Neural progenitor cell (in vitro differentiated cells): ENCODE measurements at regions not wholly inside any gene's neighbourhood (a gene's known extent, or its start where the extent isn't known, plus 50 kb on each side); places are given as distances from the start of the nearest gene placed in this dataset.
A peak's percentile ranks its signal among the peaks of the same experiment; 100 is the strongest.

Experiments
- DNase-seq: peaks from one replicate; pipeline ENCODE4 v3.0.0-alpha.2; 2016; ENCODE audit warnings: low spot score
- H2AFZ ChIP-seq: fragments of 200-600 bp; sonication (generic); replicated peaks from 2 replicates; pipeline ENCODE4 v1.6.1; 2016; ENCODE audit warnings: antibody characterized with exemption
- H3F3A ChIP-seq: fragments of 200-600 bp; sonication (generic); 2 replicates; pipeline ENCODE4 v1.6.1; 2016; ENCODE audit warnings: antibody characterized with exemption, low read depth
- H3K27ac ChIP-seq: fragments of 200-600 bp; sonication (generic); 2 replicates; pipeline ENCODE4 v1.5.1; 2016; ENCODE audit warnings: mild to moderate bottlenecking
- H3K27me3 ChIP-seq: fragments of 200-600 bp; sonication (generic); 2 replicates; pipeline ENCODE4 v1.6.1; 2016; ENCODE audit warnings: mild to moderate bottlenecking, moderate library complexity
- H3K36me3 ChIP-seq: fragments of 200-600 bp; sonication (generic); 2 replicates; pipeline ENCODE4 v1.5.1; 2016
- H3K4me1 ChIP-seq: fragments of 200-600 bp; sonication (generic); 2 replicates; pipeline ENCODE4 v1.6.1; 2016; ENCODE audit warnings: mixed run types
- H3K4me2 ChIP-seq: fragments of 200-600 bp; sonication (generic); 2 replicates; pipeline ENCODE4 v1.6.1; 2016
- H3K4me3 ChIP-seq: fragments of 200-600 bp; sonication (generic); 2 replicates; pipeline ENCODE4 v1.5.1; 2016
- H3K79me2 ChIP-seq: fragments of 200-600 bp; sonication (generic); 2 replicates; pipeline ENCODE4 v1.6.1; 2016; ENCODE audit warnings: low read depth
- H3K9ac ChIP-seq: fragments of 200-600 bp; sonication (generic); 2 replicates; pipeline ENCODE4 v1.6.1; 2016
- H3K9me3 ChIP-seq: fragments of 200-600 bp; sonication (generic); 2 replicates; pipeline ENCODE4 v1.5.1; 2016; ENCODE audit warnings: low read depth
- H4K20me1 ChIP-seq: fragments of 200-600 bp; sonication (generic); 2 replicates; pipeline ENCODE4 v1.6.1; 2016; ENCODE audit warnings: low read depth
- H3K27ac Mint-ChIP-seq: 3 replicates; pipeline ENCODE4 v1.8.0; 2021; ENCODE audit warnings: mixed read lengths
- H3K27me3 Mint-ChIP-seq: 2 replicates; pipeline ENCODE4 v1.8.0; 2022; ENCODE audit warnings: low read depth, mild to moderate bottlenecking, inconsistent platforms, moderate library complexity, mixed read lengths; ENCODE audit not compliant: insufficient read depth
- H3K36me3 Mint-ChIP-seq: 3 replicates; pipeline ENCODE4 v1.8.0; 2021; ENCODE audit warnings: mixed read lengths
- H3K4me1 Mint-ChIP-seq: 3 replicates; pipeline ENCODE4 v1.8.0; 2021; ENCODE audit warnings: mixed read lengths
- H3K4me3 Mint-ChIP-seq: 3 replicates; pipeline ENCODE4 v1.8.0; 2021; ENCODE audit warnings: mild to moderate bottlenecking, moderate library complexity, mixed read lengths
- H3K9me3 Mint-ChIP-seq: 3 replicates; pipeline ENCODE4 v1.8.0; 2020; ENCODE audit warnings: mixed read lengths
- EZH2 ChIP-seq: fragments of 200-600 bp; sonication (generic); IDR thresholded peaks from 2 replicates; pipeline ENCODE4 v1.6.1; 2017; ENCODE audit warnings: antibody characterized with exemption, mild to moderate bottlenecking, moderate library complexity
- EZH2phosphoT487 ChIP-seq: fragments of 200-600 bp; sonication (generic); IDR thresholded peaks from 2 replicates; pipeline ENCODE4 v1.6.1; 2017; ENCODE audit warnings: antibody characterized with exemption
- TF ChIP-seq, protein P1 (sequence below): fragments of 200-600 bp; sonication (generic); IDR thresholded peaks from 2 replicates; pipeline ENCODE4 v1.5.1; 2017; ENCODE audit warnings: antibody characterized with exemption, mild to moderate bottlenecking

DNA sequence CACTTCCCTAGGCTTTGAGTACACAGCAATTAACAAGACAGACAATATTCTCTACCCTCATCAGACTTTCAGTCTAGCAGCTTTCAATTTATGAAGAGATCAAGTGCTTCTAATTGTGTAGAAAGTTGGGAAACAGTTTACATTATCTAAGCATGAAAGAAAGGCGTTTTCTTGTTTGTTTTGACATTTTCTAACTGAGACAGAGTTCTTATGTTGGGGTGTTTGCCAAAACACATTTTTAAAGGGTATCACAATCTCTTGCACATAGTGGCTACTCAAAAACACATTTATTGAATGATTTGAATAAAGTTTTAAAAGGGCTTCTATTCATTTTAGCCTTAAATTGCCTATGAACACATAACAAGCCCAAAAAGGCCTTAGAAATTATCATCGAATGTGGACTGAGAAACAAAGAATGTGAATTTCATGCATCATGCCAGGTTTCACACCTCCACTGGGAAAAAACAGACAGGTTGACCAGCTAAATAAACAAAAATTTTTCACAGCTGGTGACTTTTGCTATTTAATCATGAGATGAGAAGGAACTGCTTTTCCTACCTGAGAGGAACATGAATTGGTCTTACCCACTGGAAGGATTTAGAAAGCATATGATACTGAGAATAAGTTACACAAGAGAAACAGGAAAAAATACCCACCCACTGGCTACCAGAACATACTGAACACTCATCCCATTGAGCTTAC is 394.5 kb upstream of the PKN2 start:
- Histone ChIP-seq H3K4me3 (no peak overlapping the region), H3K27ac (no peak overlapping the region), H4K20me1 (no peaks in the 10 kb centered on the region), H3K36me3 (no peaks in the 10 kb centered on the region), H3K27me3 (no peaks in the 10 kb centered on the region), H3K4me2 (no peak overlapping the region), H3F3A (no peaks in the 10 kb centered on the region), H3K4me1 (peaks cover 14% of the 10 kb centered on the region), H3K9ac (no peak overlapping the region), H3K79me2 (no peaks in the 10 kb centered on the region), H3K9me3 (no peaks in the 10 kb centered on the region), H2AFZ (no peak overlapping the region)
- TF ChIP-seq EZH2 (no peak), EZH2phosphoT487 (no peak)
- TF ChIP-seq, protein P1, sequence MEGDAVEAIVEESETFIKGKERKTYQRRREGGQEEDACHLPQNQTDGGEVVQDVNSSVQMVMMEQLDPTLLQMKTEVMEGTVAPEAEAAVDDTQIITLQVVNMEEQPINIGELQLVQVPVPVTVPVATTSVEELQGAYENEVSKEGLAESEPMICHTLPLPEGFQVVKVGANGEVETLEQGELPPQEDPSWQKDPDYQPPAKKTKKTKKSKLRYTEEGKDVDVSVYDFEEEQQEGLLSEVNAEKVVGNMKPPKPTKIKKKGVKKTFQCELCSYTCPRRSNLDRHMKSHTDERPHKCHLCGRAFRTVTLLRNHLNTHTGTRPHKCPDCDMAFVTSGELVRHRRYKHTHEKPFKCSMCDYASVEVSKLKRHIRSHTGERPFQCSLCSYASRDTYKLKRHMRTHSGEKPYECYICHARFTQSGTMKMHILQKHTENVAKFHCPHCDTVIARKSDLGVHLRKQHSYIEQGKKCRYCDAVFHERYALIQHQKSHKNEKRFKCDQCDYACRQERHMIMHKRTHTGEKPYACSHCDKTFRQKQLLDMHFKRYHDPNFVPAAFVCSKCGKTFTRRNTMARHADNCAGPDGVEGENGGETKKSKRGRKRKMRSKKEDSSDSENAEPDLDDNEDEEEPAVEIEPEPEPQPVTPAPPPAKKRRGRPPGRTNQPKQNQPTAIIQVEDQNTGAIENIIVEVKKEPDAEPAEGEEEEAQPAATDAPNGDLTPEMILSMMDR = no peak
- no peak for DNase-seq
- Mint-ChIP-seq H3K4me1 (no peaks in the 10 kb centered on the region), H3K4me3 (no peak overlapping the region), H3K9me3 (no peaks in the 10 kb centered on the region), H3K27ac (no peak overlapping the region), H3K27me3 (no peaks in the 10 kb centered on the region), H3K36me3 (no peaks in the 10 kb centered on the region)

DNA sequence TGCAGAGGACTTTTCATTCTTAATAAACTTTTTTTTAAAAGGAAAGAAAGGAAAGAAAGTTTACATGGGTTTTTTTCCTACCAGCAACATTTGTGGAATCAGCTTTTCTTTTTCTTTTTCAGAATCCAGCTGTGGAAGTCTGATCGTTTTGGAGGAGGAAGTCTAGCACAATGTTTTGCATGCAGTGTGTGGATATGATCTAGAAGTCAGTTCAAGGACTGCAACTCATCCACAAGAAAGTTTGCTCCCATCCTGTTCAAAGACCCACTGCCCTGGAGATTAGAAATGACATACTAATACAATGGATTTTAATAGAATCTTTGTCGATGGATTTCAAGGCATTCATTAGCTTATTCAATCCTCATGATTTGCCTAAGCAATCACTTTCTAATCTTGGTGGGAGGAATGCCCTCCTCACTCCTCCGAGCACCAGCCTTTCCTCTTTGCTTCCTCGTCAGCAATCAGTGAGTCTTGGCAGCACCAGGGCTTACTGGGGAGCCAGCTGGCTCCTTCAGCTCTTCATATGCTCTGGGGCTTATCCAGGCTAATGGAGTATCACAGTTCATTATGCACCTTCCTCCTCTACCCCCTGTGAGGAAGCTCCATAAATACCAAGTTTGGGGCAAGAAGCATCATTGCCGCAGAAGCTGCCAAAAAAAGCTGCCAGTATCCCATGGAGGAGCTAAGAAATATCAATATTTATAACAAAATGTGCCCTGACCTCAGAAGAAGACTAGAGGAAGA is 392.3 kb upstream of the PKN2 start:
- H3K4me3 Mint-ChIP-seq = no peak overlapping the region
- H3K27me3 Mint-ChIP-seq = no peaks in the 10 kb centered on the region
- no peaks in the 10 kb centered on the region for H4K20me1 ChIP-seq
- peak; percentile 7 for DNase-seq
- H3K4me2 ChIP-seq = peak overlapping the region; percentile 11
- no peaks in the 10 kb centered on the region for H3K79me2 ChIP-seq
- H3K27ac ChIP-seq = no peak overlapping the region
- no peak overlapping the region for H2AFZ ChIP-seq
- H3K27ac Mint-ChIP-seq = no peak overlapping the region
- H3K9me3 ChIP-seq = no peaks in the 10 kb centered on the region
- no peaks in the 10 kb centered on the region for H3K36me3 Mint-ChIP-seq
- H3K9me3 Mint-ChIP-seq = no peaks in the 10 kb centered on the region
- no peaks in the 10 kb centered on the region for H3K27me3 ChIP-seq
- peaks cover 2% of the 10 kb centered on the region for H3K4me1 Mint-ChIP-seq
- peaks cover 19% of the 10 kb centered on the region for H3F3A ChIP-seq
- TF ChIP-seq, protein P1 = no peak
- TF ChIP-seq EZH2phosphoT487 (no peak), EZH2 (no peak)
- H3K9ac ChIP-seq = no peak overlapping the region
- no peak overlapping the region for H3K4me3 ChIP-seq
- H3K4me1 ChIP-seq = peaks cover 32% of the 10 kb centered on the region
- no peaks in the 10 kb centered on the region for H3K36me3 ChIP-seq

DNA sequence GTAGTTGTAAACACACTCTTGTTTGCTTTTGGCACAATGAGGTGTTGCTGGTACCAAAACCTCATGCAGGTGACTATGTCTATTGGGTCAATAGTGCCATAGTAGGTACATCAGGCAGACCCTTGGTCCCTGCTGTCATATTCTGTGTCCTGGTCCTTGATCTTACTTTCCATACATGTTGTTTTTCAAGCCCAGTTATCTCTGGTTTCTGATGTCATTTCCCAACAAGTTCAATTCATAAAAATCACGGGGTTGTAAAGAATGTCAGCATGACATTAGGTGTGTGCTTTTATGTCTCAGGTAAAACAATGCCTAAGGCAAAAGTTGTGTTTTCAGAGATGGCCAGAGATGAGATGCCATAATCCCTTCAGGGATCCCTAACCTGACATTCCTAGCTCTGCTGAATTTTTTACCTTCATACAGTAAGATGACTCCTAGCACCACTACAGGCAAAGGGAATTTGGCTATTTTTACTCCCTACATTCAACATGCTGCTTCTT is 390.3 kb upstream of the PKN2 start:
- Histone ChIP-seq H3K4me1 (peaks cover 48% of the 10 kb centered on the region), H3K9me3 (no peaks in the 10 kb centered on the region), H3K4me3 (no peak overlapping the region), H3K79me2 (no peaks in the 10 kb centered on the region), H3F3A (peaks cover 21% of the 10 kb centered on the region), H3K27ac (no peak overlapping the region), H2AFZ (no peak overlapping the region), H3K9ac (no peak overlapping the region), H3K36me3 (no peaks in the 10 kb centered on the region), H3K4me2 (no peak overlapping the region), H4K20me1 (no peaks in the 10 kb centered on the region), H3K27me3 (no peaks in the 10 kb centered on the region)
- no peaks in the 10 kb centered on the region for H3K27me3 Mint-ChIP-seq
- peaks cover 3% of the 10 kb centered on the region for H3K4me1 Mint-ChIP-seq
- DNase-seq = no peak
- no peak for TF ChIP-seq EZH2
- no peak for TF ChIP-seq EZH2phosphoT487
- TF ChIP-seq, protein P1 = no peak
- no peaks in the 10 kb centered on the region for H3K36me3 Mint-ChIP-seq
- no peaks in the 10 kb centered on the region for H3K9me3 Mint-ChIP-seq
- no peak overlapping the region for H3K4me3 Mint-ChIP-seq
- H3K27ac Mint-ChIP-seq = no peak overlapping the region
